HG02938 (cell line): ENCODE measurements at regions not wholly inside any gene's neighbourhood (a gene's known extent, or its start where the extent isn't known, plus 50 kb on each side); places are given as distances from the start of the nearest gene placed in this dataset.
"Not testable (repeated sequence)": the region's sequence is repeated elsewhere in the genome, so short reads cannot be mapped to it uniquely, and the experiment has no call there.

Experiments used
- ATAC-seq: cut with Tn5 transposase; IDR thresholded peaks from one replicate; pipeline ENCODE4 v1.9.1; 2021; ENCODE audit warnings: mild to moderate bottlenecking, moderate library complexity; ENCODE audit not compliant: unreplicated experiment

DNA sequence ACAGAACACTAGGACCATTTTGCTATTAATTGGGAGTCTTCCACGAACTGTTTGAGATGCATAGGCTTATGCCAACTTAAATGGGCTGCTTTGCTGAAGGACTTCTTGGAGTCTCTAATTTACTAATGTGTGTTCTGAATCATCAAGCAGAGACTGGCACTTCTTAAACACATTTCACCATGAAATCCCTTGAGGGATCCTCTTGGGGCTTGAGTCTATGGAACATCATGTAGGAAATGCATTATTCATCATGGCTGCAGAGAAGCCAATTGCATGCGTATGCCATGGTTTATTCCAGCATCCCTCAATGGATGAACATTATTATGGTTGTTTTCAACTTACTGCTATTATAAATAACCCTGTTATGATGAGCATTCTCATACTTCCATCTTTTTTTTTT, 73.4 kb downstream of the FGD2 start:
- no peak for ATAC-seq

DNA sequence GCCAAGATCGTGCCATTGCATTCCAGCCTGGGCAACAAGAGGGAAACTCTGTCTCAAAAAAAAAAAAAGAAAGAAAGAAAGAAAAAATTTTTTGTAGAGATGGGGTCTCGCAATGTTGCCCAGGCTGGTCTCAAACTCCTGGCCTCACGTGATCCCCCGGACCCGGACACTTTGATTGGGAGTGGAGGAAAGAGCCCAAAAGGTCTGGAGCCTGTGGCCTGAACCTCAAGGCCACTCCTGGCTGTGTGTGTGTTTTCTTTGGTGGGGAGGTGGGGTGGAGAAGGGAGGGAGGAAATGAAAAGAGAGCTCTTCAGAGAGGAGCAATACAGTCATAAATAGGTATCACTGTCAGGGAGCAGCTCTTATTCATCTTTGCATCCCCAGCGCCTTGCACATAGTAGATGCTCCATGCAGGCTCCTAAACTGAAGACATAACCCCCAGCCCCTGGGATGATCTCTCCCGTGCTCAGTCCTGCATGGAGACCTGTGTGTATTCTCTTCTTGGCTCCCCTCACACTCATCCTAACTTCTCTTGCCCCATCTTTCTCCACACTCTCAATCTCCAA, 75.7 kb downstream of the FGD2 start:
- ATAC-seq, result no peak

DNA sequence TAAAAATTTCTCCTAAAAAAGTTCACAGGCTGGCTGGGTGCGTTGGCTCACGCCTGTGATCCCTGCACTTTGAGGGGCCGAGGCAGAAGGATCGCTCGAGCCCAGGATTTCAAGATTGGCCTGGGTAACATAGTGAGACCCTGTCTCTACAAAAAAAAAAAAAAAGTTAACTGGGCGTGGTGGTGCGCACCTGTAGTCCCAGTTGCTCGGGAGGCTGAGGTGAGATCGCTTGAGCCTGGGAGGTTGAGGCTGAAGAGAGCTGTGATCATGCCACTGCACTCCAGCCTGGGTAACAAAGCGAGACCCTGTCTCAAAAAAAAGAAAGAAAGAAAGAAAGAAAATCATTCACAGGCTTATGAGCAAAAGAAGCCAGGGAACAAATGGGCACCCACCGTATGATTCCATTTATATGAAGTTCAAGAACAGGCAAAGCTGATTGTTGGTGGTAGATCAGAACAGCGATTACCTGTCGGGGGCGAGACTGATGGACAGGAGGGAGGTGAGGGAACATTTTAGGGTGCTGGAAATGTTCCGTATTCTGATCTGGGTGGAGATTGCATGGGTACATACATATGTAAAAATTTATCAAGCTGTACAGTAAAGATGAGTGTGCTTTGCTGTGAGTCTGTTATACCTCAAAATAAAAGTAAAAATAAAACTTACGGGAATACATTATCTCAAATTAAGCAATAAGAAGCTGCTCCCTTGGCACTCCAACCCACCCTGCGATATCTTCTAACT, 77.1 kb downstream of the FGD2 start:
- no peak for ATAC-seq

DNA sequence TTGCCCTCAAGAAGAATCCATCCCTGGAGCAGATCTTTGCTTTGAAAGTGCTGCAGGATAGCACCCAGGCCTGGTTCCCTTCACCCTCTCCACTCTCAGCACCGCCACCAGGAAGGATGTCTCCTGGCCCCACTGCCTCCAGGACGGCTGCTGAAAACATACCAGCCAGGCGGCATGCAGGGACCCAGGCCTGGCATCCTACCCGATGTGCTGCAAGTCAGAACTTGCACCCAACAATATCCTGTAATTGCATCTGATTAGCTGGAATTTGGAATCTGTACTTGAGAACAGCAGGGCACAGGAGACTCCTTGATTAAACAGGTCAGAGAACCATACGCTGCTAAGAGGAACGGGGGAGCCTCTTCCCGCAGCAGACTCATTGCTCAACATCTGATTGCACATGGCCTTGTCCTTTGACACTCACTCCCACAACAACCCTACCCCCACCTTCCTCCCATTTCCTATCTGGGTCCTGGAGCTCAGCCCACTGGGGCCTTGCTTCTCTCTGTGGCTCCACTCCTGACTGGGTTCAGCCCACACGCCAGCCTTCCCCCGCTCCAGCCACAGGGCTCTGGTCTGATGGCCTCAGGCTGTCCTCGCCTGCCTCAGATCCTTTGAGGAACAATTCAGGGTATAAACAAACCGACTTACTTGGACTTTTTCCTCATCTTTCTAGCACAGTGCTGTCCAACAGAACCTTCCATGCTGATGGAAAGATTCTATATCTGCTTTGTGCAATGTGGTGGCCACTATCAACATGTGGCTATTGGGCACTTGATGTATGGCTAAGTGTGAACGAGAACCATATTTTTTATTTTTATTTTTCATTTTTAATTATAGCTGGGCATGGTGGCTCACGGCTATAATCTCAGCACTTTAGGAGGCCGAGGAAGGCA, 78.0 kb downstream of the FGD2 start:
- no peak for ATAC-seq

DNA sequence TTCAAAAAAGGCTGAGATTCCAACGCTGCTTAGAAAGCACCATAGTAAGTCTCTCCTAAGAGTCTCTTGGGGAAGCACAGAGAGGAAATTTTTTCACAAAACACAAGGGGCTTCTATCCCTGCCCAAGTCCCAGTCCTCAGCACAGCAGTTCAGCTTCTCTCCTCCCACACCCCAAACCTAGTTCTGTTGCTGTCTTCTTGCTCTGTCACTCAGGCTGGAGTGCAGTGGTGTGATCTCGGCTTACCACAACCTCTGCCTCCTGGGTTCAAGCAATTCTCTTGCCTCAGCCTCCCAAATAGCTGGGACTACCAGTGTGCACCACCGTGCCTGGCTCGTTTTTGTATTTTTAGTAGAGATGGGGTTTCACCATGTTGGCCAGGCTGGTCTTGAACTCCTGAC, 79.2 kb downstream of the FGD2 start:
- not testable (repeated sequence) for ATAC-seq

DNA sequence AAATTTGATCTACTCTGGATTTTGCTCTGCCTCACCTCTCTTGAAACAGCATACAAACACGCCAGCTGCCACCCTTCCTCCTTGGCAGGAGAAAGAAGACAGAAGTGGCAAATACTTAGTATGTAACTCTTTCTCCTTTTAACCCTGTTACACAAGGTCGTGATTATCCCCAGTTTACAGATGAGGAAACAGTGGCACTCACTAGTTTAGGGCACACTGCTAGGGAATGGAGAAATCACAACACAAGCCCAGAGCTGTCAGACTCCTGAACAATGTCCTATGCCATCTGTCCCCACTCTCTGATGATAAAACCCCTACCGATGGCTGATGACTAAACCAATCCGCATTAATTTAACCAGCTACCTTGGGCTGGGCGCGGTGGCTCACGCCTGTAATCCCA, 79.7 kb downstream of the FGD2 start:
- no peak for ATAC-seq

DNA sequence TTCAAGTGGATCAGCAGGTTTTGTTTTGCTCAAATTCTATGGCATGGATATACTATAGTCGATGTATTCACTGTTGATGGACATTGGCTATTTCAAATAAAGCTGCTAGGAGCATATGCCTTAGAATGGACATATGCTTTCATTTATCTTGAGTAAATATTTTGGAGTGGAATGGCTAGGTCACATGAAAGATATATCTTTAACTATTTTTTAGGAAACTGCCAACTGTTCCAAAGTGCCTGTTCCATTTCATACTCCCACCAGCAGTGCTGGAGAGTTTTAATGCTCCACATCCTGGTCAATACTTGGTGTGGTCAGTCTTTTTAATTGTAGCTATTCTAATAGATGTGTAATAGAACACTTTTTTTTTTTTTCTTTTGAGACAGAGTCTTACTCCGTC, 81.1 kb upstream of the PIM1 start:
- ATAC-seq, result no peak

DNA sequence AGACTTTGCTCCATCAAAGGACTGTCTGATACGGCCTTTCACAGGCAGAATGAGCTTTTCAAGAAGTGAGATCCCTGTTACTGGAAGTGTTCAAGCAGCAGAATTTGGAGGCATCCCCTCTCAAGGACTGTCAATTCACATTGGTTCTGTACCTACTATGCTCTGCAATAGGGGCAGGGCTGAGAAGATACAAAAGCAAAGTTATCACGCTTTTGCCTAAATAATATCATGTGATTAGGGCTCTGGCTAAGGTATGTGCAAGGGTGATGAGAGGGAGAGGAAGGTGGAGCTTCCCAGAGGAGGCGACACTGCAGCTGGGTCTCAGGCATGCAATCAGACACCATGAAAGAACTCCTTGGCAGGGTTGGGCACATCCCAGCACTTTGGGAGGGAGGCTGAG, 80.2 kb upstream of the PIM1 start:
- ATAC-seq, result no peak

DNA sequence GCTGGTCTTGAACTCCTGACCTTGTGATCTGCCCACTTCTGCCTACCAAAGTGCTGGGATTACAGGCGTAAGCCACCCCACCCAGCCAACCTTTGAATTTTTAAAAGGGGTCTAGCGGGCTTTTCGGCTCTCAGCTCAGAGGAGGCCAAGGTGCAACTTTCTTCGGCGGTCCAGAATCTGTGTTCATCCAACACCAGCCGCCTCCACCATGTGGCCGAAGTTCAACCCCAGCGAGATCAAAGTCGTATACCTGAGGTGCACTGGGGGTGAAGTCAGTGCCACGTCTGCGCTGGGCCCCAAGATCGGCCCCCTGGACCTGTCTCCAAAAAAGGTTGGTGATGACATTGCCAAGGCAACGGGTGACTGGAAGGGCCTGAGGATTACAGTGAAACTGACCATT, 78.8 kb upstream of the PIM1 start:
- not testable (repeated sequence) for ATAC-seq

DNA sequence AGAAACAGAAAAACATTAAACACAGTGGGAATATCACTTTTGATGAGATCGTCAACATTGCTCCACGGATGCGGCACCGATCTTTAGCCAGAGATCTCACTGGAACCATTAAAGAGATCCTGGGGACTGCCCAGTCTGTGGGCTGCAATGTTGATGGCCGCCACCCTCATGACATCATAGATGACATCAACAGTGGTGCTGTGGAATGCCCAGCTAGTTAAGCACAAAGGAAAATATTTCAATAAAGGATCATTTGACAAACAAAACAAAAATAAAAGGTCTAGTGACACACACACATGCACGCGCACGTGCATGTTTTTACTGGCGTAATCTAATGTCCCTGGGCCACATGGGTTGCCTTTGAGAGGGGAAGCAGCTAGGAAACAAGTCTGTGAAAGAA, 78.4 kb upstream of the PIM1 start:
- ATAC-seq, result not testable (repeated sequence)

DNA sequence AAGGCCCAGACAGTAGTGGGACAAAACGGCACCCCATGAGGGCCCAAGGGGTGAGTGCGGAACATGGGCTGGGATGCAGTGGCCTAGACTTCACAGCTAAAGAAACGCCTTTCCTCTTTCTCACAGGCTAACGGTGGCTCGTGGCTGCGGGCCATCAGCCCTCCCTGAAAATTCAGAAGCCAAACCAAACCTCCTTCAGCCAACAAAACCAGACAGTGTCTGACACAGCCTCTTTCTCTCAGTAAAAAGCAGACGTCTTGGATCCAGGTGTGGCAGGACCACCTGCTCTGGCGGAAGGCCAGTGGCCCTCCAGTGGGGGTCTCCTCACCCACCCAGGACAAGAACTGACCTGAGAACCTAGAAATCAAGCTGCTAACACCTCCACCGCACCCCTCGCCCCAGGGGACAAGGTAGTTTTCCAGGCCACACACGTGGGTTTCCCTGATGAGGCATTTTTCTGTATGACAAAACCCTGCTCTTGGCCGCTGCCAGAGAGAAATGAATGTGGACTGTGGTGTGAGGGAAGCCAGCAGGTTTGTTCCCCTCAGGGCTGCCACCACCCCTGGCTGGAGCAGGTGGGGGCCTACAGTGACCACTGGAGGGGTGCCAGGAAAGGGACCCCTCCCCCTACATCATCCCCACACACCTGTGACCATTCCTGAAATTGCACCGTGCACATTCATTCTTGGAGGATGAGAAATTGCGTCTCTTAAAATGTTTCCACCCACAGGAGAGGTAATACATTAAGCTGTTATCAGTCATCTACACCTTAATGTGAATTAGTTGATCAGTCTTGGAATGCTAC, 76.8 kb upstream of the PIM1 start:
- ATAC-seq, result no peak

DNA sequence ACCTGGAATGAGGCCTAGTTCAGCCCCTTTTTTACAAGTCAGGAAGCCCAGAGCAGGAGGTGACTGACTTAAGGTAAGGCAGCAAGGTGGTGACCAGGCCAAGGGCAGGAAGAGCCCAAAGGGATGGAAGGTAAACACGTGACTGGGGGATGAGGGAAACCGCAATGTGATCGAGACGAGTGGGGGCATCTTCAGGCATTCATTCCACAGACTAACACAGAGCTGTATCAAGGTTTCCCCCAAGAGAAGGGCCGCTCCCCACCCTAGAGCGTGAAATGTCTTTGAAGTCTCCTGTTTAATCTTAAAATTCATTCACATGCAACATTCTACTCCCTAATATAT, 76.3 kb upstream of the PIM1 start:
- no peak for ATAC-seq

DNA sequence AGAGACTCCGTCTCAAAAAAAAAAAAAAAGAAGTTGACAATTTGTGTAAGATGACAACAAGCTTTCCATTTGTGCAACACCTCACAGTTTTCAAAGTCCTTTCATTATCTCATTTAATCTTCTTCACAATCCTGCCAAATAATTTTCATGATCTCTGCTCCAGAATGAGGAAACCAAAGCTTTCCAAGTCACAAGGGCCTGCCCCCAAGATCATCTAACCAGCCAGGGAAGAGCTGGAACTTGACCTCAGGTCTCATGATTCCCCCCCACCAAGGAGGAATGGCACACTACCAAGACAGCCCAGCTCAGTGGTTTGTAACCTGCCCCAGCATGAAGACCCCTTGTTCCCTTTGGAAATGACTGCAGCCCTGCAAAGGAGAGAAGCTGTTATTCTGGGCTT, 74.0 kb upstream of the PIM1 start:
- ATAC-seq, result no peak

DNA sequence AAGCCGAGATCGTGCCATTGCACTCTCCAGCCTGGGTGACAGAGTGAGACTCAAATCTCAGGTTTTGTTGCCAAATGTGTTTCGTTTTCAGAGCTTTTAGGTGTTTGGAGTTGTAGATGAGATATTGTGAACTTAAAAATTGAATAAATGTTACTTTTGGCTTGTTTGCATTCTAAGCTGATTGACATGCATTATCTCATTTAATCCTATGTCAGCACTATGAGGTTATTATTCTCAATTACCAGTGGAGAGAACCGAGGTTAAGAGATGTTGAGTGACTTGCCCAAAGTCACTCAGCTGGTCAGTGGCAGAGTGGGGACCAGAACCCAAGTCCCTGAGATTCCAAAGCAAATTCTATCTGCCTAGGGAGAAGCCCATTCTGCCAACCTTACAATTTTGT, 72.6 kb upstream of the PIM1 start:
- no peak for ATAC-seq

DNA sequence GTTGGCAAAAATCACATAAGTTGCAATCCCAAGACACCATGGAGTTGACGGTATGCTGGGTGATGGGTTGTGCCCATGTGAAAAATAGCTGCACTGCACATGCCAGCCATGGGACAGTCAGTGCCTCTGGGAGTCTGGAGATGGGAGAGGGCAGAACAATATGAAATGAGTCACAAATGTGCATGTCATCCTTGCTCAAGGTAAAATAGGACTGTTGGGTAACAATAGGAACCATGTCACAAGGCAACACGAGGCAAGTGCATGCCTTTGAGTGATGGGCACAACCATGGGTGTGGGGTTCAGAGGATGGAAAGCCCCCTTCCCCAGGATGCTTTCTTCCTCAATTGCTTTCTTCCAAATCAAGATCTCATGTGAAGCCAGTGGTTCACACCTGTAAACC, 70.5 kb upstream of the PIM1 start:
- no peak for ATAC-seq

DNA sequence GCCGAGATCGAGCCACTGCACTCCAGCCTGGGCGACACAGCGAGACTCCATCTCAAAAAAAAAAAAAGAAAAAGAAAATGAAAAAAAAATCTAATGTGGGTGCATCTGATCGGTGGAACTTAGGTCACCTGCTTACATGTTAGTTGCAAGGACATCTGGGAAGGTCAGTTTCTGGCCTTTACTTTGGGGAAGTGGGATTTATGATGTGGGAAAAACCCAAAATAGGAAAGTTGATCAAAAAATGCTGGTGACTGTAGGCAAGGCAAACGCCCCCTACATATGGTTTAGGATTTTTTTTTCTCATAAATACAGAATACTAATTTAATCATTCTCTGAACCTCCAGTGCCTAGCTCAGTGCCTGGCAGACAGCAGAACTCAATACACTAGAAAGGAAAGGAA, 69.2 kb upstream of the PIM1 start:
- ATAC-seq, result no peak

DNA sequence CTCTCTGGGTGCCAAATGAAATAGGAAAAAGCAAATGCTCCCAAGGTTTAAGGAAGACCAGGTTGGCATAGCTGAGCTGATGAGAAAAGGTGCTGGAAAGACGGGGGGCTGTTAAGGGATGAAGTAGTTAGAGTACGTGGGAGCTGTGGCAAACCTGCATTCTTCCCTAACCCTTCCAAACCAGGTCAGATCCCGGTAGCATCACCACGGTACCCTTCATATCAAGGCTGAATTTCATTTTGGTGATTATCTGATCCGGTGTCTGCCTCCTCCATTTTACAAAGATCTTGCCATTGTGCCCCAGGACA, 68.0 kb upstream of the PIM1 start:
- ATAC-seq, result no peak

DNA sequence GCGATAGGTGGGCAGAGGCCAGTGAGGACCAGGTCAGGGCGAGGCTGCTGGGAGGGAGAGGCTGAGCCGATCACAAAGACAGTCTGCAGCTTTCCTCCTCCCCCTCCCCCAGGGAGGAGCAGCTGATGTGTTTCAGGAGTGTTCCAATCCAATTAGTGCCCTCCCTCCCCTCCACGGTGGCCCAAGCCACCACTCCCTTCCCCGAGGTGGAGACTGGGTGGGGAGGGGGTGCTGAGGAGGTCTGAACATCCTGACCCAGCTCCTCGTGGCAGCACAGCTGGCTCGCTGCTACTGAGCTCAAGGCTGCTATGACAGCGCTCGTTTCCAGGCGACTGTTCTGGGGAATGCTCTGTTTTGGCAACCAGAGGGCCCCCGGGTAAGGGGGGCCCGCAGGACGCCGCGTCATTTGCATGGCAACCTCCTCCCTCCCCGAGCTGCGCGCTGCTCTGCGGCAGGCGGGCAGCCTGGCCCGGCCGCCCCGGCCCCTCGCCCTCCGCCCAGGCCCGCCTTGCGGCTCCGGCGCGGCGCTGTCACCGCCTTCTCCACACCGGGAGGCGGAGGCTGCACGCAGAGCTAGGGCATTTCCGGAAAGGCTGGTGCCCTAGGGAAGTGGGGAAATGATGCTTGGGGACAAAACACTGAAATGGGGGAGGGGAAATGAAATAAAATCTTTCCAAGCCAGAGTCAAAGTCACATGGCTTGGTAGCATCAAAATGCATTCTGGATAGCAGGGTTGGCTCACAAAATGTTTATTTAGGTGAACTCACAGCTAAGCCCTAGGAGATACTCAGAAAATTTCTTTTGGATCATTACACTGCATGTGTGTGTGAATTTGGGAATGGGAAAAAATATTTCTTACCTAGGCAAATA, 67.4 kb upstream of the PIM1 start:
- ATAC-seq, result peak; percentile 85

DNA sequence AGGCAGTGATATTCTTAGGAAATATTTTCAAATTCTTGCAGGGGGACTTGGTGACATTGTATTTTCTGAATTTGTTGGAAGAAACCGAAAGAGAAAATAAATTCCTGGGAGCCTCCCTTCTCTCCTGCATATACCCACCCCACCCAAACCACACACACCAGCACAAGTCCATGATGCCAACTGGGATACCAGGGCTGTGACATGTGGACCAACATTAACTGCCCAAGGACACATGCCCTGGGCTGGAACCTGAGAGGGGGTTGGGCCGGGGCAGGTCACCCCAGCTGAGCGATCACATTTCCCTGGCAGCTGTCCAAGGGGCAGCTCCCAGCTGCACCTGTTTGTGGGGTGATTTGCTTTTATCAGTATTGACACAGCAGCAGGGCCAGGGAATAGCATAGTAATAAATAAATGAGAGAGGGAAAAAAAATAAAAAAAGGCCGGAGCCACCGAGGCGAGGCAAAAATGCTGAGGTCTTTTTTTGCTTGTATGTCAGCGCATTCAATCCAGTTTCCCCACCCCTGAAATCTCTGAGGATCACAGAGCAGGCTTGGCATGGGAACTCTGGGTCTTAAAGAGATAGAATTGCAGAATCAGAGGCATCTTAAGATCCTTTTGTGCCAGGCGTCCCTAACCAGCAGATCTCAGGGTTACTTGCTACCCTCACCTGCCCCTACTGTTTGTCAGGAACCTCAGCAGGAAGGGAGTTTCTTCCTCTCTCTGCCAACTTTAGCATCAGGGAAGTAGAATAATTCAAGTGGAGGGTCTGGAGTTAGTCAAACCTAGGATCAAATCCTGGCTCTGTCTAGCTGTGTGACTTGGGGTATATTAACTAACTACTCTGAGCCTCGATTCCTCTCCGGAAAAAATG, 66.5 kb upstream of the PIM1 start:
- ATAC-seq, result no peak

DNA sequence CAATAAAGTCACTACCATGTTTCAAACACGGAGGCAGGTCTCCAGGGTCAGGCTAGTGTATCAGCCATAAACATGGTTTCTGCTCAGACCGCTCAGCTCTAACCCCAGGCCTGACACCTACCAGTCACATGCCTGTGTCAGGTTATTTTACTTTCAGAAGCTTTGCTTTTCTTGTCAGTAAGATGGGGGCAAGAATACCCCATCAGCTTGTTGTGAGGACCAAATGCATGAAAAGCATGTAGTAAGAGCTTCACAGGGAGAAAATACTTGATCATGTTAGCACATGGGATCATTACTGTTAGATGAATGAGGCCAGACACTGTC, 65.2 kb upstream of the PIM1 start:
- ATAC-seq, result no peak
